ENCODE measurements at regions not wholly inside any gene's neighbourhood (a gene's known extent, or its start where the extent isn't known, plus 50 kb on each side); places are given as distances from the start of the nearest gene placed in this dataset.
"Not testable (repeated sequence)": the region's sequence is repeated elsewhere in the genome, so short reads cannot be mapped to it uniquely, and the experiment has no call there.

DNA sequence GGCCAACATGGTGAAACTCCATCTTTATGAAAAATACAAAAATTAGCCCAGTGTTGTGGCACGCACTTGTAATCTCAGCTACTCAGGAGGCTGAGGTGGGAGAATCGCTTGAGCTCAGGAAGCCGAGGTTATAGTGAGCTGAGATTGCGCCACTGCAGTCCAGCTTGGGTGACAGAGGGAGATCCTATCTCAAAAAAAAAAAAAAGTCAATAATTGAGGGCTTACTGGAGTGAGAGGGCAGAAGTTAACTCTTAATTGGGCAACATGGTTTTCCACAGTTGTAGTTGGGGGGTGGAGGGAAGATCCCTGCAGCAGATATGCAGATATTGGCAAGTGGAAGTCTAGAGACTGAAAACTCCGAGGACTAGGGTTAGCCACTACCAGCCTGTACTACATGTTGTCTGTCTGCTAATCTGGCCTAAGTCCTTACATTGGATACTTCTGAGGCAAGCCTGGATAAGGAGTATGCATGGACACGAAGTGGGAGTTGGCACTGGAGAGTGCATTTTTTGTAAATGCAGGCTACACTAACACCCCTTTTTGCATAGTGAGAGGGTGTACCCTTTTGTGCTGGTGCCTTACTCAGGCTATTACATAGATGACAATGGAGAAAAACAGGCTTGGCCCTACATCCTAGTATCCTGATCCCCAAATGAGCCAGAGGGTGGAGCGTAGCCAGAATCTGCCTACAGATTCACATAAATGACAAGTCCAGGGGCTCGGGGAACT is 89.0 kb upstream of the NIPBL start:
- H3K36me3 ChIP-seq (ENCODE audit: insufficient read depth, insufficient read length, low read length), result no peaks in the 10 kb centered on the region
- no peaks in the 10 kb centered on the region for H3K9me3 ChIP-seq (ENCODE audit: insufficient read depth, low read length)
- TF ChIP-seq YY1 (IDR thresholded peaks at IDR 0.05; ENCODE audit: insufficient read depth, insufficient read length), result no peak
- no peak for TF ChIP-seq ZNF274 (IDR thresholded peaks at IDR 0.05; ENCODE audit: low read depth, low read length)
- no peak for TF ChIP-seq SUZ12 (IDR thresholded peaks at IDR 0.05; ENCODE audit: extremely low read depth, insufficient read depth, insufficient read length)
- DNase-seq (ENCODE audit: low read depth, low spot score), result no peak
- no peak overlapping the region for H3K9ac ChIP-seq (ENCODE audit: insufficient read length, low read depth)
- H3K27me3 ChIP-seq (ENCODE audit: insufficient read depth, insufficient read length), result no peaks in the 10 kb centered on the region
- peaks cover 5% of the 10 kb centered on the region for H3K4me1 ChIP-seq (ENCODE audit: insufficient read depth, insufficient read length)
- no peak overlapping the region for H3K4me3 ChIP-seq (ENCODE audit: insufficient read length, low read depth)

DNA sequence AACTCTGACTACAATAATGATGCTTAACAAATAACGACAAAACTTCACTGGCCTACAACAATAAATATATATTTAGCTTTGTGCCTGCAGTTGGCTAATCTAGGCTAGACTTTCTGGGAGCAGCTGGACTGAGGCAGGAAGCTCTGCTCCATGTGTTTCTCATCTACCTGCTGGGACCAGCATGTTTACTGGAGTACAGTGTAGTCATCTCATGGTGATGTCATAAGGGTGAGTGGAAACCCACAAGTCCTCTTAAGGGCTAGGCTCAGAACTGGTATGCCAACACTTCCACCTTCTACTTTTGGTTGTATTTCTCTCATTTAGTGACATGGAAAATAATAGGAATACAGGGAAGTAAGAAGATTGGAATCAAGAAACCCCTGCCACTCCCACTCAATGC is 85.7 kb upstream of the NIPBL start:
- no peaks in the 10 kb centered on the region for H3K36me3 ChIP-seq (ENCODE audit: insufficient read depth, insufficient read length, low read length)
- H3K9ac ChIP-seq (ENCODE audit: insufficient read length, low read depth), result no peak overlapping the region
- H3K9me3 ChIP-seq (ENCODE audit: insufficient read depth, low read length), result no peaks in the 10 kb centered on the region
- peaks cover 5% of the 10 kb centered on the region for H3K4me1 ChIP-seq (ENCODE audit: insufficient read depth, insufficient read length)
- H3K4me3 ChIP-seq (ENCODE audit: insufficient read length, low read depth), result no peak overlapping the region
- no peak for DNase-seq (ENCODE audit: low read depth, low spot score)
- H3K27me3 ChIP-seq (ENCODE audit: insufficient read depth, insufficient read length), result no peaks in the 10 kb centered on the region
- TF ChIP-seq SUZ12 (IDR thresholded peaks at IDR 0.05; ENCODE audit: extremely low read depth, insufficient read depth, insufficient read length), result no peak
- TF ChIP-seq YY1 (IDR thresholded peaks at IDR 0.05; ENCODE audit: insufficient read depth, insufficient read length), result no peak
- no peak for TF ChIP-seq ZNF274 (IDR thresholded peaks at IDR 0.05; ENCODE audit: low read depth, low read length)

DNA sequence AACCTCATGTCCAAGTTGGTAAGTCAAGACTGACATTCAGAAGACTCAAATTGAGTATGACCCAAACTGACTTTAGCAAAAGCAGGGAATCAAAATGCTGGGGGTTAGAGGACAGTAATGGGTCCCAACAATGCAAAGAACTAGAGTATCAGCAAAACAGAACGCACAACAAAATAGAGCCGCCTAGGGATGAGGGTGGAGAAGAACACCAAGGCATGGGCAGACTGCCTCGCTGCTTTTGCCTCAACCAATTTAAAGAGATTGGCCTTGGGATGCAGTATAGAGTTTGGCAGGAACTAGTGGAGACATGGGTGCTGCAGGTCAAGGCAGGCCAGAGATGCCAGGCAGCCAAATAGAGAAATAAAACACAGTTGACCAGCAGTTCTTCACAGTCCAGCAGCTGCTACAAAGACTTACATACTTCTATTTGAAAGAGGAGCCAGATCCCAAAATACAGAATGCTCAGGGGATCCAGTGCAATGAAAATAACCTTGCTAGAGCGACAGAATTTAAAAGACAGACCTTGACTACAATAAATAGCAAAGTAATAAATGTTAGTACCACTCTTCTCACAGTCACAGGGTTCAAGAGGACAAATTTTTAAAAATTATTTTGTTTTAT is 83.9 kb upstream of the NIPBL start:
- Histone ChIP-seq H3K27me3 (ENCODE audit: insufficient read depth, insufficient read length) (no peaks in the 10 kb centered on the region), H3K36me3 (ENCODE audit: insufficient read depth, insufficient read length, low read length) (no peaks in the 10 kb centered on the region), H3K9me3 (ENCODE audit: insufficient read depth, low read length) (no peaks in the 10 kb centered on the region), H3K4me1 (ENCODE audit: insufficient read depth, insufficient read length) (peaks cover 2% of the 10 kb centered on the region), H3K4me3 (ENCODE audit: insufficient read length, low read depth) (no peak overlapping the region), H3K9ac (ENCODE audit: insufficient read length, low read depth) (no peak overlapping the region)
- no peak for DNase-seq (ENCODE audit: low read depth, low spot score)
- no peak for TF ChIP-seq SUZ12 (IDR thresholded peaks at IDR 0.05; ENCODE audit: extremely low read depth, insufficient read depth, insufficient read length)
- no peak for TF ChIP-seq YY1 (IDR thresholded peaks at IDR 0.05; ENCODE audit: insufficient read depth, insufficient read length)
- no peak for TF ChIP-seq ZNF274 (IDR thresholded peaks at IDR 0.05; ENCODE audit: low read depth, low read length)

DNA sequence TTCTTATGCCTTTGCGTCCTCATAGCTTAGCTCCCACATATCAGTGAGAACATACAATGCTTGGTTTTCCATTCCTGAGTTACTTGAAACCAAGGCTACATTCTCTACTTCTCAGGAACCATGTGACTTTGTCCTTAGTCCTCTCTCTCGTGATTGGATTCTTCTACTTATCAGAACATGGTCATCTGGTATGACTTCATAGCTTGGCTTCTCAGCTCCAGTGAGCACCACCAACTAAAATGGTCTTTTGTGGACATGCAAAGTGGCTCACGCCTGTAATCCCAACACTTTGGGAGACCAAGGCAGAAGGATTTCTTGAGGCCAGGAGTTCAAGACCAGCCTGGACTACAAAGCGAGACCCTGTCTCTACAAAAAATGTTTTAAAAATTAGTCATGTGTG is 81.2 kb upstream of the NIPBL start:
- no peaks in the 10 kb centered on the region for H3K27me3 ChIP-seq (ENCODE audit: insufficient read depth, insufficient read length)
- H3K9ac ChIP-seq (ENCODE audit: insufficient read length, low read depth), result no peak overlapping the region
- H3K4me3 ChIP-seq (ENCODE audit: insufficient read length, low read depth), result no peak overlapping the region
- H3K36me3 ChIP-seq (ENCODE audit: insufficient read depth, insufficient read length, low read length), result no peaks in the 10 kb centered on the region
- TF ChIP-seq ZNF274 (IDR thresholded peaks at IDR 0.05; ENCODE audit: low read depth, low read length) (no peak), YY1 (IDR thresholded peaks at IDR 0.05; ENCODE audit: insufficient read depth, insufficient read length) (no peak)
- no peak for DNase-seq (ENCODE audit: low read depth, low spot score)
- H3K9me3 ChIP-seq (ENCODE audit: insufficient read depth, low read length), result no peaks in the 10 kb centered on the region
- no peaks in the 10 kb centered on the region for H3K4me1 ChIP-seq (ENCODE audit: insufficient read depth, insufficient read length)

DNA sequence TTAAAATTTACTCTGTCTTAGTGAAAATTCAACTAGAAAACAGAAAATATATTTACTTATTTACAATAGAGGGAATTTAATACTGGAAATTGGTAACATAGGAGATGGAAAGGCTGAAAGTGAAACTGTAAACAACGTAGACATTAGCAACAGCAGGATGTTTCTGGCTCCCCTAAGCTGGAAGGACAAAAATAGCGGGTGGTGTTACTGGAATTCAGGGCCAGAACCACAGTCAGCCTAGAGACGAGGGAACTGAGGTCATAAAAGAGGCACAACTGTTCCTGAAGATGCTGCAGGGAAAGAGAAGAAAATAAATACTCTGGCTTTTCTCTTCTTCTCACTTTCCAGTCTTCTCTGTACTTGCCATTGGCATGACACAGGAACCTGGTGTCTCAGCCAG is 80.4 kb upstream of the NIPBL start:
- Histone ChIP-seq H3K36me3 (ENCODE audit: insufficient read depth, insufficient read length, low read length) (no peaks in the 10 kb centered on the region), H3K9me3 (ENCODE audit: insufficient read depth, low read length) (no peaks in the 10 kb centered on the region), H3K27me3 (ENCODE audit: insufficient read depth, insufficient read length) (no peaks in the 10 kb centered on the region), H3K4me3 (ENCODE audit: insufficient read length, low read depth) (no peak overlapping the region), H3K9ac (ENCODE audit: insufficient read length, low read depth) (no peak overlapping the region), H3K4me1 (ENCODE audit: insufficient read depth, insufficient read length) (no peaks in the 10 kb centered on the region)
- no peak for DNase-seq (ENCODE audit: low read depth, low spot score)
- TF ChIP-seq ZNF274 (IDR thresholded peaks at IDR 0.05; ENCODE audit: low read depth, low read length), result no peak
- no peak for TF ChIP-seq YY1 (IDR thresholded peaks at IDR 0.05; ENCODE audit: insufficient read depth, insufficient read length)
- TF ChIP-seq SUZ12 (IDR thresholded peaks at IDR 0.05; ENCODE audit: extremely low read depth, insufficient read depth, insufficient read length), result no peak

DNA sequence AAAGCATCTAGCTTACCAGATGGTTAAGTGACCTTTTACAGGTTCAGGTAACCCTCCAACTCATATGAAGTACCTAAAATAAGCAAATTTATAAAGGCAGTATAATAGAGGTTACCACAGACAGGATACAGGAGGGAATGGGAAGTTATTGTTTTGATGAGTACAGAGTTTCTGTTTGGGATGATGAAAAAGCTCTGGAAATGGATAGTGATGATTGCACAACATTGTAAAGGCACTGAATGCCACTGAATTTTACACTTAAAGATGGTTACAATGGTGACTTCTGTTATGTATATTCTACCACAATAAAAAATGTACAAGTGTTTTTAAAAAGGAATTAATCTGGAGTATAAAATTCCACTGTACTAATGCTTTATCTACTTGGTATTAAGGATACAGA is 75.0 kb upstream of the NIPBL start:
- Histone ChIP-seq H3K36me3 (ENCODE audit: insufficient read depth, insufficient read length, low read length) (no peaks in the 10 kb centered on the region), H3K4me3 (ENCODE audit: insufficient read length, low read depth) (no peak overlapping the region), H3K4me1 (ENCODE audit: insufficient read depth, insufficient read length) (no peaks in the 10 kb centered on the region), H3K27me3 (ENCODE audit: insufficient read depth, insufficient read length) (no peaks in the 10 kb centered on the region), H3K9ac (ENCODE audit: insufficient read length, low read depth) (no peak overlapping the region), H3K9me3 (ENCODE audit: insufficient read depth, low read length) (no peaks in the 10 kb centered on the region)
- DNase-seq (ENCODE audit: low read depth, low spot score), result no peak
- no peak for TF ChIP-seq YY1 (IDR thresholded peaks at IDR 0.05; ENCODE audit: insufficient read depth, insufficient read length)
- no peak for TF ChIP-seq SUZ12 (IDR thresholded peaks at IDR 0.05; ENCODE audit: extremely low read depth, insufficient read depth, insufficient read length)
- no peak for TF ChIP-seq ZNF274 (IDR thresholded peaks at IDR 0.05; ENCODE audit: low read depth, low read length)

DNA sequence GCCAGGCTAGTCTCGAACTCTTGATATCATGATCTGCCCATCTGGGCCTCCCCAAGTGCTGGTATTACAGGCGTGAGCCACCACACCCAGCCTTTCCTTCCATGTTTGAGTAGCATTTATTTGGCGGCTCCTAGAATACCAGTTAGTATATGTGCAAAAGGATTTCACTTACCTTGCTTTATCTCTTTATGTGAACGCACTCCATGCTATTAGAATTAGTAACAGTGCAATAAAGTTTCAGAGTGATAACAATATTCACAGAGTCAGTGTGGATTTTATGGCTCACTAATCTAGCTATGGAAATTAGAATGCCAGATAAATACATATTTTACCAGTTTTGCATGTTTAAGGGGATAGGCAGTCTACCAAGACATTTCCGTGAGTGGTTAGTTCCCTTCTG is 74.4 kb upstream of the NIPBL start:
- H3K9me3 ChIP-seq (ENCODE audit: insufficient read depth, low read length), result no peaks in the 10 kb centered on the region
- DNase-seq (ENCODE audit: low read depth, low spot score), result no peak
- H3K4me1 ChIP-seq (ENCODE audit: insufficient read depth, insufficient read length), result no peaks in the 10 kb centered on the region
- no peaks in the 10 kb centered on the region for H3K27me3 ChIP-seq (ENCODE audit: insufficient read depth, insufficient read length)
- no peak overlapping the region for H3K9ac ChIP-seq (ENCODE audit: insufficient read length, low read depth)
- H3K4me3 ChIP-seq (ENCODE audit: insufficient read length, low read depth), result no peak overlapping the region
- TF ChIP-seq ZNF274 (IDR thresholded peaks at IDR 0.05; ENCODE audit: low read depth, low read length) (no peak), SUZ12 (IDR thresholded peaks at IDR 0.05; ENCODE audit: extremely low read depth, insufficient read depth, insufficient read length) (no peak), YY1 (IDR thresholded peaks at IDR 0.05; ENCODE audit: insufficient read depth, insufficient read length) (no peak)
- no peaks in the 10 kb centered on the region for H3K36me3 ChIP-seq (ENCODE audit: insufficient read depth, insufficient read length, low read length)

DNA sequence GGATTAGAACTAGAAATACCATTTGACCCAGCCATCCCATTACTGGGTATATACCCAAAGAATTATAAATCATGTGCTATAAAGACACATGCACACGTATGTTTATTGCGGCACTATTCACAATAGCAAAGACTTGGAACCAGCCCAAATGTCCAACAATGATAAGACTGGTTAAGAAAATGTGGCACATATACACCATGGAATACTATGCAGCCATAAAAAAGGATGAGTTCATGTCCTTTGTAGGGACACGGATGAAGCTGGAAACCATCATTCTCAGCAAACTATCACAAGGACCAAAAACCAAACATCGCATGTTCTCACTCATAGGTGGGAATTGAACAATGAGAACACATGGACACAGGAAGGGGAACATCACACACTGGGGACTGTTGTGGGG is 63.3 kb upstream of the NIPBL start:
- H3K27me3 ChIP-seq (ENCODE audit: insufficient read depth, insufficient read length); DNase-seq (ENCODE audit: low read depth, low spot score); H3K9me3 ChIP-seq (ENCODE audit: insufficient read depth, low read length); H3K4me1 ChIP-seq (ENCODE audit: insufficient read depth, insufficient read length); H3K9ac ChIP-seq (ENCODE audit: insufficient read length, low read depth); H3K36me3 ChIP-seq (ENCODE audit: insufficient read depth, insufficient read length, low read length); H3K4me3 ChIP-seq (ENCODE audit: insufficient read length, low read depth): not testable (repeated sequence)
